GM23248 (cell line): ENCODE measurements at regions not wholly inside any gene's neighbourhood (a gene's known extent, or its start where the extent isn't known, plus 50 kb on each side); places are given as distances from the start of the nearest gene placed in this dataset.
"Not testable (repeated sequence)": the region's sequence is repeated elsewhere in the genome, so short reads cannot be mapped to it uniquely, and the experiment has no call there.

ENCODE experiments used
- DNase-seq: peaks from one replicate; pipeline ENCODE4 v3.0.0-alpha.2; 2015
- H2AFZ ChIP-seq: fragments of 200-600 bp; sonication (generic); 2 replicates; pipeline ENCODE4 v1.6.1; 2016; ENCODE audit warnings: antibody characterized with exemption
- H3F3A ChIP-seq: fragments of 200-600 bp; sonication (generic); 2 replicates; pipeline ENCODE4 v1.6.1; 2016; ENCODE audit warnings: mild to moderate bottlenecking, antibody characterized with exemption, mixed run types; ENCODE audit not compliant: insufficient read depth
- H3K27ac ChIP-seq: fragments of 200-600 bp; sonication (generic); 2 replicates; pipeline ENCODE4 v1.5.1; 2016; ENCODE audit warnings: mild to moderate bottlenecking
- H3K27me3 ChIP-seq: fragments of 200-600 bp; sonication (generic); replicated peaks from 2 replicates; pipeline ENCODE4 v1.6.1; 2016; ENCODE audit warnings: mild to moderate bottlenecking; ENCODE audit not compliant: insufficient read depth
- H3K36me3 ChIP-seq: fragments of 200-600 bp; sonication (generic); 2 replicates; pipeline ENCODE4 v1.6.1; 2016; ENCODE audit warnings: low read depth, mild to moderate bottlenecking
- H3K4me1 ChIP-seq: fragments of 200-600 bp; sonication (generic); 2 replicates; pipeline ENCODE4 v1.6.1; 2016; ENCODE audit warnings: mild to moderate bottlenecking; ENCODE audit not compliant: insufficient read depth
- H3K4me2 ChIP-seq: fragments of 200-600 bp; sonication (generic); one replicate; pipeline ENCODE4 v1.6.1; 2016; ENCODE audit warnings: mild to moderate bottlenecking; ENCODE audit not compliant: unreplicated experiment
- H3K4me3 ChIP-seq: fragments of 200-600 bp; sonication (generic); 2 replicates; pipeline ENCODE4 v1.5.1; 2016; ENCODE audit warnings: mild to moderate bottlenecking
- H3K79me2 ChIP-seq: fragments of 200-600 bp; sonication (generic); 2 replicates; pipeline ENCODE4 v1.6.1; 2016; ENCODE audit warnings: mild to moderate bottlenecking; ENCODE audit not compliant: insufficient read depth
- H3K9ac ChIP-seq: fragments of 200-600 bp; sonication (generic); 2 replicates; pipeline ENCODE4 v1.6.1; 2016; ENCODE audit warnings: mild to moderate bottlenecking
- H3K9me2 ChIP-seq: fragments of 200-600 bp; sonication (generic); 2 replicates; pipeline ENCODE4 v1.6.1; 2016; ENCODE audit warnings: mixed run types, mild to moderate bottlenecking, moderate library complexity; ENCODE audit not compliant: insufficient read depth
- H3K9me3 ChIP-seq: fragments of 200-600 bp; sonication (generic); one replicate; pipeline ENCODE4 v1.6.1; 2017; ENCODE audit warnings: low read depth
- H4K20me1 ChIP-seq: fragments of 200-600 bp; sonication (generic); 2 replicates; pipeline ENCODE4 v1.6.0; 2016; ENCODE audit not compliant: insufficient read depth
- EZH2 ChIP-seq: fragments of 200-600 bp; sonication (generic); IDR thresholded peaks from 2 replicates; pipeline ENCODE4 v1.6.1; 2018; ENCODE audit warnings: antibody characterized with exemption, mild to moderate bottlenecking; ENCODE audit not compliant: insufficient read depth, poor library complexity, severe bottlenecking
- EZH2phosphoT487 ChIP-seq: fragments of 200-600 bp; sonication (generic); IDR thresholded peaks from 2 replicates; pipeline ENCODE4 v1.6.1; 2018; ENCODE audit warnings: antibody characterized with exemption, moderate library complexity, mild to moderate bottlenecking, low read depth; ENCODE audit not compliant: insufficient read depth
- WGBS, 2 experiments: methylation state at CpG; one replicate each; pipeline ENCODE4 v1.1.6; 2015 to 2017; ENCODE audit warnings: low lambda C conversion rate in 2 of 2, low coverage in 1 of 2; ENCODE audit errors: missing lambda C conversion rate in 2 of 2; 5-methylcytosine and 5-hydroxymethylcytosine counted together
- in situ Hi-C: fragments of 300-500 bp; cut with MboI; formaldehyde crosslinking; loops from 2 replicates; pipeline ENCODE4 v1.15.0; 2020

GRCh38 chr20:54985091-54985490, 509.7 kb downstream of the DOK5 start:
- WGBS, 2 experiments: 24 to 28% methylated on average over 7 of the region's 7 CpGs
- Histone ChIP-seq H2AFZ (no peak overlapping the region), H3K79me2 (no peaks in the 10 kb centered on the region), H3K4me1 (no peaks in the 10 kb centered on the region), H4K20me1 (no peaks in the 10 kb centered on the region), H3K9ac (no peak overlapping the region), H3K27me3 (no peaks in the 10 kb centered on the region), H3F3A (no peaks in the 10 kb centered on the region), H3K9me2 (no peaks in the 10 kb centered on the region), H3K4me3 (no peak overlapping the region), H3K4me2 (no peak overlapping the region), H3K27ac (no peak overlapping the region), H3K36me3 (no peaks in the 10 kb centered on the region), H3K9me3 (no peaks in the 10 kb centered on the region)
- no peak for TF ChIP-seq EZH2
- no peak for TF ChIP-seq EZH2phosphoT487
- no peak for DNase-seq
- in situ Hi-C loops: no loop called here

GRCh38 chr20:54984104-54984448, 508.7 kb downstream of the DOK5 start:
- Histone ChIP-seq H3K9ac (no peak overlapping the region), H3K27me3 (no peaks in the 10 kb centered on the region), H3K27ac (no peak overlapping the region), H3K36me3 (no peaks in the 10 kb centered on the region), H3F3A (no peaks in the 10 kb centered on the region), H3K4me3 (no peak overlapping the region), H3K4me2 (no peak overlapping the region), H2AFZ (no peak overlapping the region), H3K79me2 (no peaks in the 10 kb centered on the region), H3K9me3 (no peaks in the 10 kb centered on the region), H4K20me1 (no peaks in the 10 kb centered on the region), H3K9me2 (no peaks in the 10 kb centered on the region), H3K4me1 (no peaks in the 10 kb centered on the region)
- no peak for DNase-seq
- in situ Hi-C loops: no loop called here
- no peak for TF ChIP-seq EZH2phosphoT487
- TF ChIP-seq EZH2: no peak
- 0 to 5% methylated on average over 1 of the region's 1 CpG for WGBS, 2 experiments

GRCh38 chr20:54983394-54984103, 508.2 kb downstream of the DOK5 start:
- H3F3A ChIP-seq, H3K79me2 ChIP-seq, DNase-seq, H3K9ac ChIP-seq, H4K20me1 ChIP-seq, H3K9me2 ChIP-seq, H3K27me3 ChIP-seq, H3K27ac ChIP-seq, H3K4me1 ChIP-seq, in situ Hi-C loops, H3K9me3 ChIP-seq, H3K4me3 ChIP-seq, H3K4me2 ChIP-seq, H2AFZ ChIP-seq, H3K36me3 ChIP-seq: not testable (repeated sequence)
- 15 to 17% methylated on average over 11 of the region's 11 CpGs for WGBS, 2 experiments

- no peak overlapping the region for H3K27ac ChIP-seq
- H3K9ac ChIP-seq: no peak overlapping the region
- H3K36me3 ChIP-seq: no peaks in the 10 kb centered on the region
- no peaks in the 10 kb centered on the region for H3K27me3 ChIP-seq
- no peak overlapping the region for H3K4me3 ChIP-seq
- TF ChIP-seq EZH2: no peak
- in situ Hi-C loops: no loop called here
- no peaks in the 10 kb centered on the region for H3K4me1 ChIP-seq
- 10 to 14% methylated on average over 5 of the region's 5 CpGs for WGBS, 2 experiments
- H3F3A ChIP-seq: no peaks in the 10 kb centered on the region
- H3K79me2 ChIP-seq: no peaks in the 10 kb centered on the region
- no peaks in the 10 kb centered on the region for H4K20me1 ChIP-seq
- H3K9me3 ChIP-seq: no peaks in the 10 kb centered on the region
- DNase-seq: no peak
- H3K4me2 ChIP-seq: no peak overlapping the region
- no peaks in the 10 kb centered on the region for H3K9me2 ChIP-seq
- no peak overlapping the region for H2AFZ ChIP-seq
These were observed 505.8 kb downstream of the DOK5 start for GRCh38 chr20:54981175-54981574.
